DND-41 (cell line): ENCODE measurements at regions not wholly inside any gene's neighbourhood (a gene's known extent, or its start where the extent isn't known, plus 50 kb on each side); places are given as distances from the start of the nearest gene placed in this dataset.
A peak's percentile ranks its signal among the peaks of the same experiment; 100 is the strongest.

Source experiments
- ATAC-seq: fragments of 200-7000 bp; cut with Tn5 transposase; 3 replicates; pipeline ENCODE4 v1.9.1; 2021; ENCODE audit warnings: low read depth; ENCODE audit not compliant: insufficient read depth
- DNase-seq: peaks from one replicate; pipeline ENCODE4 v3.0.0-alpha.2; 2020
- H2AFZ ChIP-seq: 2 replicates; pipeline ENCODE4 v1.6.0; 2012; ENCODE audit warnings: low read depth, low read length
- H3K27ac ChIP-seq: 2 replicates; pipeline ENCODE4 v1.5.1; 2012; ENCODE audit warnings: low read length, inconsistent platforms
- H3K27me3 ChIP-seq: fragments of 200-600 bp; sonication (generic); 2 replicates; pipeline ENCODE4 v1.6.0; 2012; ENCODE audit warnings: low read length, mild to moderate bottlenecking, inconsistent platforms; ENCODE audit not compliant: insufficient read depth, poor library complexity
- H3K36me3 ChIP-seq: 2 replicates; pipeline ENCODE4 v1.5.1; 2012; ENCODE audit warnings: low read length, inconsistent platforms; ENCODE audit not compliant: insufficient read depth
- H3K4me1 ChIP-seq: 2 replicates; pipeline ENCODE4 v1.5.1; 2012; ENCODE audit warnings: mild to moderate bottlenecking, low read length; ENCODE audit not compliant: insufficient read depth
- H3K4me2 ChIP-seq: 2 replicates; pipeline ENCODE4 v1.6.0; 2012; ENCODE audit warnings: mild to moderate bottlenecking, moderate library complexity, low read length, inconsistent platforms; ENCODE audit not compliant: insufficient read depth
- H3K4me3 ChIP-seq, 2 experiments: fragments of 200-600 bp in 1 of 2; shearing (Covaris generic) in 1 of 2; 2 replicates each; pipeline ENCODE4 v1.5.1; 2012 to 2016; ENCODE audit warnings: inconsistent platforms in 2 of 2, low read length in 2 of 2, mild to moderate bottlenecking in 2 of 2, low read depth in 1 of 2, moderate library complexity in 1 of 2
- H3K79me2 ChIP-seq: 2 replicates; pipeline ENCODE4 v1.6.0; 2012; ENCODE audit warnings: low read length, inconsistent platforms; ENCODE audit not compliant: insufficient read depth
- H3K9ac ChIP-seq: 2 replicates; pipeline ENCODE4 v1.6.0; 2012; ENCODE audit warnings: low read depth, mild to moderate bottlenecking, inconsistent platforms, low read length, moderate library complexity
- H3K9me3 ChIP-seq: 2 replicates; pipeline ENCODE4 v1.5.1; 2012; ENCODE audit warnings: low read length, moderate library complexity, mild to moderate bottlenecking, inconsistent platforms; ENCODE audit not compliant: insufficient read depth, severe bottlenecking
- H4K20me1 ChIP-seq: 2 replicates; pipeline ENCODE4 v1.6.0; 2012; ENCODE audit warnings: low read length; ENCODE audit not compliant: insufficient read depth
- EZH2 ChIP-seq: IDR thresholded peaks from 3 replicates; pipeline ENCODE4 v1.6.1; 2012; ENCODE audit warnings: borderline replicate concordance, low read depth, mild to moderate bottlenecking, moderate library complexity, low read length, inconsistent platforms; ENCODE audit not compliant: severe bottlenecking
- TF ChIP-seq, protein P1 (sequence below): IDR thresholded peaks from 2 replicates; pipeline ENCODE4 v1.5.1; 2012; ENCODE audit warnings: borderline replicate concordance, low read length, moderate library complexity, mild to moderate bottlenecking; ENCODE audit not compliant: poor library complexity, severe bottlenecking; ENCODE audit errors: extremely low read depth

DNA sequence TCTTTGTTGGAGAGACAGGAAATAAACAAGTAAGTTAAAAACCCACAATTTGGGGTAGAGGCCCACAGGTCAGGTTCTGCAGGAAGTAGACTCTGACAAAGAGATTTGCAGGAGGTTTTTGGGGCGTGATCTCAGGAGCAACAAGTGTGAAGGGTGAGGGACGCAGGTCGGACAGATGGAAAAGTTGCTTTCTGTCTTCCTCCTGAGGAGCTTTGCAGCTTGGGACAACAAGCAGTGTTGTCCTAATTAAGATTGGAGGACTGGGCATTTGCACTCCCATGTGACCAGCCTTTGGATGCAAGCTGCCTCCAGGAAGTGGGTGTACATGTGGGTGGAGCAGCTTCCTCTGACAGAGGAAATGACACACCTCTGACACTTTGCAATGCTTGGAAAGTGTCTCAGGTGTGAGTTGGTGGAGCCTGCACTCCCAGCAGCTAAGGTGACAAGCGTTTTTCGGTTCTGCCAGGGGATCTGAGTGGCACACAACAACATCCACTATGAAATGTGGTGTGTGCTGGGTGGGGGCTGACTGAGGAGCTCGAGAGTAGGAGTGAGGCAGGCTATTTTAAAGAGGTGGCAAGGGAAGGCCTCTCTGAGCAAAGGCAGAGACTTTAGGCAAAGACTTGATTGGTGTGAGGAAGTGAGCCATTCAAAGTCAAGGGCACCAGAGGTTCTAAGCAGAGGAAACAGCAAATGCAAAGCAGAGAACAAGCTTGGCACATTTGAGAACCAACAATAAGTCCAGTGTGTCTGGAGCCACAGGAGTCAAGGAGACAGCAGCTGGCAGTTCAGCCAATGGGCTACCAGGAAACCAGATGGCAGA lies 339.8 kb upstream of the GATB start:
- Histone ChIP-seq H2AFZ (peak overlapping the region; percentile 64), H3K4me2 (peak overlapping the region; percentile 61), H4K20me1 (no peaks in the 10 kb centered on the region), H3K79me2 (no peaks in the 10 kb centered on the region), H3K27ac (peak overlapping the region; percentile 95), H3K36me3 (no peaks in the 10 kb centered on the region), H3K9me3 (no peaks in the 10 kb centered on the region), H3K9ac (peak overlapping the region; percentile 51), H3K27me3 (no peaks in the 10 kb centered on the region), H3K4me1 (peaks cover 67% of the 10 kb centered on the region), H3K4me3 (peak overlapping the region in 1 of 2 experiments; percentile 50; a peak in 2 of 4 replicates)
- ATAC-seq = peak; percentile 80
- TF ChIP-seq, protein P1, sequence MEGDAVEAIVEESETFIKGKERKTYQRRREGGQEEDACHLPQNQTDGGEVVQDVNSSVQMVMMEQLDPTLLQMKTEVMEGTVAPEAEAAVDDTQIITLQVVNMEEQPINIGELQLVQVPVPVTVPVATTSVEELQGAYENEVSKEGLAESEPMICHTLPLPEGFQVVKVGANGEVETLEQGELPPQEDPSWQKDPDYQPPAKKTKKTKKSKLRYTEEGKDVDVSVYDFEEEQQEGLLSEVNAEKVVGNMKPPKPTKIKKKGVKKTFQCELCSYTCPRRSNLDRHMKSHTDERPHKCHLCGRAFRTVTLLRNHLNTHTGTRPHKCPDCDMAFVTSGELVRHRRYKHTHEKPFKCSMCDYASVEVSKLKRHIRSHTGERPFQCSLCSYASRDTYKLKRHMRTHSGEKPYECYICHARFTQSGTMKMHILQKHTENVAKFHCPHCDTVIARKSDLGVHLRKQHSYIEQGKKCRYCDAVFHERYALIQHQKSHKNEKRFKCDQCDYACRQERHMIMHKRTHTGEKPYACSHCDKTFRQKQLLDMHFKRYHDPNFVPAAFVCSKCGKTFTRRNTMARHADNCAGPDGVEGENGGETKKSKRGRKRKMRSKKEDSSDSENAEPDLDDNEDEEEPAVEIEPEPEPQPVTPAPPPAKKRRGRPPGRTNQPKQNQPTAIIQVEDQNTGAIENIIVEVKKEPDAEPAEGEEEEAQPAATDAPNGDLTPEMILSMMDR = no peak
- TF ChIP-seq EZH2 = no peak
- peak; percentile 81 for DNase-seq

DNA sequence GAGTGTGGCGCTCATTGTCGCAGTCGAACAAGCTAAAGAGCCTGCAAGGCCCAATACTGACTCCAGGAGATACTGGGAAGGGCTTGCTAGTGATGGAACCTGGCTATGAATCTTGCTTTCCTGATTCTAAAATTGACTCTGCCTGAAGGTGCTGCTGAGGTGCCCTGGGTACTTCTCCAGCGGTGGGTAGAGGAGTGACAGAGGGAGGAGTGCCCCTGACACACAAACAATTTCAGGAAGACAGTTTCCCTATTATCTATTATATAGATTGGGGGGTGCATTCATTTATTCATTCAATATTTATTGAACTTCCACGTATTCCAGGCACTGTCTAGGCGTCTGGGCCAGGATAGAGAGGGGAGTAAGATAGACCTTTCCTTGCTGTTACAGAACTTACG lies 339.2 kb upstream of the GATB start:
- H2AFZ ChIP-seq = peak overlapping the region; percentile 64
- DNase-seq (no peak), ATAC-seq (peak; percentile 31)
- no peaks in the 10 kb centered on the region for H3K9me3 ChIP-seq
- peak overlapping the region; percentile 95 for H3K27ac ChIP-seq
- peak overlapping the region; percentile 51 for H3K9ac ChIP-seq
- H3K79me2 ChIP-seq = no peaks in the 10 kb centered on the region
- peaks cover 73% of the 10 kb centered on the region for H3K4me1 ChIP-seq
- H3K4me3 ChIP-seq = peak overlapping the region in 1 of 2 experiments; percentile 50; a peak in 1 of 4 replicates
- no peaks in the 10 kb centered on the region for H4K20me1 ChIP-seq
- H3K36me3 ChIP-seq = no peaks in the 10 kb centered on the region
- no peaks in the 10 kb centered on the region for H3K27me3 ChIP-seq
- peak overlapping the region; percentile 61 for H3K4me2 ChIP-seq
- TF ChIP-seq EZH2 = no peak
- TF ChIP-seq, protein P1 = no peak

DNA sequence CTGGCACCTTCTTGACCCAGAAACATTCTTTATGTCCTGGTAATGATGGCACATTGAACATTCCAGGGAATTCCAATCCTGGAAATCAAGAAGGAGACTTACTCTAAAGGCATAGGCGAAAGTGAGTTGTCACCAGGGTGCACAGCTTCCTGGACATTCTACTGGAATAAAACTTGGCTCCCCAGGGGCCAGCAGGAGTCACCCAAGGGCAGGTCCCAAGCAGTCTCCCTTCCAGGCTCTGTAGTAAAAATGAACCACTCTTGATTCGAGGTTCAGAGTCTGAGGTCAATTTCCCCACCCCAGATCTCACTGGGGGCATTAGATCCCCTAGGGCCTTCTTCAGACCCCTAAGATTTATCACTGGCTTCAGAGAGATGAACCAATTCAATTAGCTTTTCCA lies 338.7 kb upstream of the GATB start:
- Histone ChIP-seq H3K27ac (peak overlapping the region; percentile 95), H3K4me3 (no peak overlapping the region), H3K4me2 (no peak overlapping the region), H3K79me2 (no peaks in the 10 kb centered on the region), H3K27me3 (no peaks in the 10 kb centered on the region), H3K9me3 (no peaks in the 10 kb centered on the region), H2AFZ (peak overlapping the region; percentile 31; the same call in 1 of the 2 replicates), H4K20me1 (no peaks in the 10 kb centered on the region), H3K4me1 (peaks cover 77% of the 10 kb centered on the region), H3K9ac (peak overlapping the region; percentile 51), H3K36me3 (no peaks in the 10 kb centered on the region)
- DNase-seq (peak; percentile 46), ATAC-seq (no peak)
- TF ChIP-seq, protein P1 = peak; percentile 52
- no peak for TF ChIP-seq EZH2
